Lower leg skin (tissue), 3 donors: ENCODE measurements at regions not wholly inside any gene's neighbourhood (a gene's known extent, or its start where the extent isn't known, plus 50 kb on each side); places are given as distances from the start of the nearest gene placed in this dataset.

Experiments
- POLR2A ChIP-seq, 2 donors: fragments of 450-650 bp; IDR thresholded peaks; one replicate each; pipeline ENCODE4 v1.6.1; 2016 to 2017; ENCODE audit warnings: antibody characterized with exemption in 2 of 2, mild to moderate bottlenecking in 1 of 2, moderate library complexity in 1 of 2
- TF ChIP-seq, protein P1 (sequence below), 3 donors: fragments of 450-650 bp; IDR thresholded peaks; one replicate each; pipeline ENCODE4 v1.5.1; 2016; ENCODE audit warnings: antibody characterized with exemption in 3 of 3, mild to moderate bottlenecking in 3 of 3, moderate library complexity in 2 of 3

DNA sequence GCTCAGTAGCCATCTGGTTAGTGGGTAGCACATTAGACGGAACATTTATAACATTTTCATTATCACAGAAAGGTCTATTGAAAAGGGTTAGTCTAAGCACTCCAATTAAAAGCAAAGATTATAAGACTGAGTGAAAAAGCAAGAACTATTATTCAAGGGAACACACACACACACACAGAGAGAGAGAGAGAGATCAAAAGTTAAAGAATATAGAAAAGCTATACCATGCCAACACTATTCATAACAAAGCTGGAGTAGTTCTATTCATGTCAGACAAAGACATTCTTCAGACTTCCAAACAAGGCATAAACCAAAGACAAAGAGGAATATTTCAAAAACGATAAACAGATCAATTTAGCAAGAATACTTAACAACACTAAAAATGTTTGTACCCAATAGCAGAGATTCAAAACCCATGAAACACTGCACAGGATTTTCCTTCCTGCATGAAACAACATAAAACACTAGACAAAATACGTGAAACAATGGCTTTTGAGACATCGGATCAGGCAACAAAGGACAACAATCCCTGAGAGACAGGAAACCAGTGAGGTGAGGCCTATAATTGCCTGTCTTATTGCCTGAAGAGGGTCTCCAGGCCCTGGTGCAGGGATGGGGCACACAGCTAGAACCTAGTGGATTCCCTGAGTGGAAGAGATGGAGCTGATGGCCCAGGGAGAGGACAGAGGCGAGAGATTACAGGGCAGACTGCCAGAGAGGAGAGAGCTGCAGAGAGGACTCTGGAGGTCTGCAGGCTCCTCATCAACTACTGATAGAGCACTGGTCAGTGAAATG lies 83.6 kb upstream of the NPAS2 start:
- TF ChIP-seq, protein P1, sequence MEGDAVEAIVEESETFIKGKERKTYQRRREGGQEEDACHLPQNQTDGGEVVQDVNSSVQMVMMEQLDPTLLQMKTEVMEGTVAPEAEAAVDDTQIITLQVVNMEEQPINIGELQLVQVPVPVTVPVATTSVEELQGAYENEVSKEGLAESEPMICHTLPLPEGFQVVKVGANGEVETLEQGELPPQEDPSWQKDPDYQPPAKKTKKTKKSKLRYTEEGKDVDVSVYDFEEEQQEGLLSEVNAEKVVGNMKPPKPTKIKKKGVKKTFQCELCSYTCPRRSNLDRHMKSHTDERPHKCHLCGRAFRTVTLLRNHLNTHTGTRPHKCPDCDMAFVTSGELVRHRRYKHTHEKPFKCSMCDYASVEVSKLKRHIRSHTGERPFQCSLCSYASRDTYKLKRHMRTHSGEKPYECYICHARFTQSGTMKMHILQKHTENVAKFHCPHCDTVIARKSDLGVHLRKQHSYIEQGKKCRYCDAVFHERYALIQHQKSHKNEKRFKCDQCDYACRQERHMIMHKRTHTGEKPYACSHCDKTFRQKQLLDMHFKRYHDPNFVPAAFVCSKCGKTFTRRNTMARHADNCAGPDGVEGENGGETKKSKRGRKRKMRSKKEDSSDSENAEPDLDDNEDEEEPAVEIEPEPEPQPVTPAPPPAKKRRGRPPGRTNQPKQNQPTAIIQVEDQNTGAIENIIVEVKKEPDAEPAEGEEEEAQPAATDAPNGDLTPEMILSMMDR (IDR thresholded peaks at IDR 0.05) = no peak
- no peak for TF ChIP-seq POLR2A (IDR thresholded peaks at IDR 0.05)
